Endothelial cell of umbilical vein (primary cell): ENCODE measurements at regions not wholly inside any gene's neighbourhood (a gene's known extent, or its start where the extent isn't known, plus 50 kb on each side); places are given as distances from the start of the nearest gene placed in this dataset.

Experiments used
- BruUV-seq: library from RNA; stranded (reverse); fragments of 400-500 nt; replicated peaks from 2 replicates; lab custom pipeline; 2021; lab: Mats Ljungman, UMichigan
- CTCF ChIA-PET: fragments of 300-600, 350-600 bp; sonication (Branson Sonifier 250); formaldehyde crosslinking; loops from one replicate; lab custom pipeline; 2021; ENCODE audit warnings: antibody characterized with exemption, inconsistent platforms; lab: Charles Lee
- POLR2A ChIA-PET: fragments of 300-600, 350-600 bp; sonication (Branson Sonifier 250); formaldehyde crosslinking; loops from one replicate; lab custom pipeline; 2021; ENCODE audit warnings: antibody characterized with exemption, inconsistent platforms; lab: Charles Lee
- DNase-seq: peaks from one replicate; pipeline ENCODE4 v3.0.0-alpha.2; 2011; ENCODE audit warnings: low read depth, low spot score
- FAIRE-seq: peaks from 2 replicates; lab custom pipeline; 2011; peaks lifted over from hg19 to GRCh38; lab: Jason Lieb, UNC
- H2AFZ ChIP-seq: 2 replicates; pipeline ENCODE4 v1.6.0; 2012; ENCODE audit warnings: low read depth, low read length, control low read depth, inconsistent platforms
- H3K27ac ChIP-seq: 2 replicates; pipeline ENCODE4 v1.5.1; 2011; ENCODE audit warnings: low read depth, mild to moderate bottlenecking, control low read depth, low read length, moderate library complexity; ENCODE audit not compliant: insufficient read depth
- H3K27me3 ChIP-seq, 2 experiments: 2 replicates each; pipeline versions ENCODE4 v1.6.0 to v1.6.1; 2011; ENCODE audit warnings: low read length in 2 of 2, mixed read lengths in 1 of 2; ENCODE audit not compliant: control insufficient read depth in 2 of 2, insufficient read depth in 2 of 2
- H3K36me3 ChIP-seq, 2 experiments: 2 replicates in 1 of 2; 3 replicates in 1 of 2; pipeline ENCODE4 v1.5.1; 2011; ENCODE audit warnings: low read length in 2 of 2, mild to moderate bottlenecking in 1 of 2, moderate library complexity in 1 of 2; ENCODE audit not compliant: control insufficient read depth in 2 of 2, insufficient read depth in 2 of 2; ENCODE audit errors: extremely low read depth in 1 of 2
- H3K4me1 ChIP-seq: 3 replicates; pipeline ENCODE4 v1.5.1; 2011; ENCODE audit warnings: mild to moderate bottlenecking, low read length; ENCODE audit not compliant: control insufficient read depth, insufficient read depth; ENCODE audit errors: extremely low read depth
- H3K4me2 ChIP-seq: 2 replicates; pipeline ENCODE4 v1.6.1; 2011; ENCODE audit warnings: low read length, control low read depth, mixed read lengths; ENCODE audit not compliant: insufficient read depth
- H3K4me3 ChIP-seq, 3 experiments: fragments of 200-600 bp in 1 of 3; sonication (generic), shearing (Covaris generic) in 1 of 3; replicated peaks in 1 of 3; 2 replicates each; pipeline ENCODE4 v1.5.1; 2011 to 2016; ENCODE audit warnings: control low read depth in 3 of 3, low read length in 3 of 3, mild to moderate bottlenecking in 2 of 3, inconsistent platforms in 1 of 3, low read depth in 1 of 3, moderate library complexity in 1 of 3; ENCODE audit not compliant: insufficient read depth in 1 of 3
- H3K79me2 ChIP-seq: 2 replicates; pipeline ENCODE4 v1.6.0; 2012; ENCODE audit warnings: low read length, inconsistent platforms; ENCODE audit not compliant: control insufficient read depth, insufficient read depth
- H3K9ac ChIP-seq: replicated peaks from 2 replicates; pipeline ENCODE3; 2011; ENCODE audit warnings: low read length, control low read depth; ENCODE audit not compliant: insufficient read depth; ENCODE audit errors: extremely low read depth
- H3K9me1 ChIP-seq: replicated peaks from 3 replicates; pipeline ENCODE4 v1.6.0; 2011; ENCODE audit warnings: mild to moderate bottlenecking, low read length; ENCODE audit not compliant: control insufficient read depth, insufficient read depth; ENCODE audit errors: extremely low read depth
- H3K9me3 ChIP-seq: replicated peaks from 2 replicates; pipeline ENCODE4 v1.5.1; 2012; ENCODE audit warnings: low read length, inconsistent platforms; ENCODE audit not compliant: control insufficient read depth, insufficient read depth
- H4K20me1 ChIP-seq: replicated peaks from 2 replicates; pipeline ENCODE3; 2011; ENCODE audit warnings: mild to moderate bottlenecking, low read length; ENCODE audit not compliant: control insufficient read depth, insufficient read depth; ENCODE audit errors: extremely low read depth
- CTCF ChIP-seq, 2 donors: IDR thresholded peaks; 1 replicate in 1 of 2; 2 replicates in 1 of 2; pipeline ENCODE4 v1.5.1; 2011; ENCODE audit warnings: low read length in 2 of 2, mild to moderate bottlenecking in 2 of 2, moderate library complexity in 2 of 2, control low read depth in 1 of 2, inconsistent platforms in 1 of 2, low read depth in 1 of 2; ENCODE audit not compliant: insufficient read depth in 1 of 2; ENCODE audit errors: extremely low read depth in 1 of 2
- EZH2 ChIP-seq: IDR thresholded peaks from 2 replicates; pipeline ENCODE4 v1.6.1; 2012; ENCODE audit warnings: borderline replicate concordance, low read depth, mild to moderate bottlenecking, moderate library complexity, low read length, inconsistent platforms; ENCODE audit not compliant: severe bottlenecking
- FOS ChIP-seq: IDR thresholded peaks from 2 replicates; pipeline ENCODE4 v1.6.1; 2011; ENCODE audit warnings: mild to moderate bottlenecking, low read length, moderate library complexity, borderline replicate concordance; ENCODE audit not compliant: insufficient read depth
- GATA2 ChIP-seq: IDR thresholded peaks from 2 replicates; pipeline ENCODE4 v1.7.0; 2011; ENCODE audit warnings: low read depth, mild to moderate bottlenecking, moderate library complexity, mixed read lengths, low read length; ENCODE audit not compliant: insufficient read length, insufficient read depth
- JUN ChIP-seq: IDR thresholded peaks from 2 replicates; pipeline ENCODE4 v1.6.1; 2011; ENCODE audit warnings: borderline replicate concordance, low read depth; ENCODE audit not compliant: insufficient read length, insufficient read depth
- MYC ChIP-seq: IDR thresholded peaks from one replicate; pipeline ENCODE4 v1.6.1; 2011; ENCODE audit warnings: mild to moderate bottlenecking, low read depth, low read length
- POLR2A ChIP-seq: IDR thresholded peaks from 2 replicates; pipeline ENCODE4 v1.6.1; 2012; ENCODE audit warnings: low read depth, mild to moderate bottlenecking, control low read depth, low read length
- POLR2AphosphoS5 ChIP-seq: IDR thresholded peaks from 2 replicates; pipeline ENCODE4 v1.6.1; 2012; ENCODE audit warnings: low read depth, mild to moderate bottlenecking, control low read depth, low read length, moderate library complexity; ENCODE audit not compliant: insufficient read depth
- dilution Hi-C: fragments of 300-500 bp; cut with MboI; formaldehyde crosslinking; loops from one replicate; pipeline ENCODE4 v1.15.0; 2019; ENCODE audit warnings: low sequenced_read_pairs; ENCODE audit not compliant: extremely low pct_ligation_motif_present
- intact Hi-C: fragments of 100-400 bp; cut with micrococcal nuclease; formaldehyde crosslinking; loops from one replicate; pipeline ENCODE4 v1.10.0; 2022
- TF ChIP-seq, protein P1 (sequence below): IDR thresholded peaks from 2 replicates; pipeline ENCODE4 v1.6.1; 2011; ENCODE audit not compliant: insufficient read depth, insufficient read length

DNA sequence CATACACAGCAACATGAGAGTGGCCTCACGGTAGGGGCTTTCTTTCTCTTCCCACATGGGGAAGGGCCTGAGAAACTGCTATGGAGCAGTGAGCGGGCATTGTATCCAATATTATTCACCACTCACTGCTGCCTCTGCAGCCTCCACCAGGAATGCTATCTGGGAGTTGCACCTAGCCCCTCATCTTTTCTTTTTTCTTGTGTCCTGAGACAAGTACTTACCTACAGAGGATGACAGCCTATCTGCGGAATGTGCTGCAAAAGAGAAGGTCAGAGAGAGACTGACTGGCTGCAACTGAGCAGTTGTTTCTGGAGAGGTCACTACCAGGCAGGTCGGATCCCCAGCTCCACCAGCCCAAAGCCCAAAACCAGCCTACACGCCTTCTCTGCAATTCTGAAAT is 52.1 kb upstream of the HTATIP2 start:
- CTCF ChIA-PET, result no interaction called here
- no peak overlapping the region for H3K9ac ChIP-seq
- DNase-seq, result no peak
- no peak overlapping the region for H2AFZ ChIP-seq
- no peak overlapping the region for H3K27ac ChIP-seq
- no peaks in the 10 kb centered on the region for H3K79me2 ChIP-seq
- no peak overlapping the region for H3K4me2 ChIP-seq
- no peaks in the 10 kb centered on the region for H3K4me1 ChIP-seq
- no peaks in the 10 kb centered on the region for H4K20me1 ChIP-seq
- dilution Hi-C loops (no loop called here), intact Hi-C loops (no loop called here)
- no peak for FAIRE-seq
- no peak for TF ChIP-seq GATA2
- TF ChIP-seq EZH2, result no peak
- no peak for TF ChIP-seq POLR2A
- no peak for TF ChIP-seq POLR2AphosphoS5
- TF ChIP-seq JUN, result no peak
- no peak for TF ChIP-seq CTCF (IDR thresholded peaks at IDR 0.05; ENCODE audit: extremely low read depth in 1 of 2, insufficient read depth in 1 of 2, low read depth in 1 of 2, low read length in 2 of 2)
- TF ChIP-seq MYC, result no peak
- TF ChIP-seq, protein P1, sequence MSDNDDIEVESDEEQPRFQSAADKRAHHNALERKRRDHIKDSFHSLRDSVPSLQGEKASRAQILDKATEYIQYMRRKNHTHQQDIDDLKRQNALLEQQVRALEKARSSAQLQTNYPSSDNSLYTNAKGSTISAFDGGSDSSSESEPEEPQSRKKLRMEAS, result no peak
- no peak for TF ChIP-seq FOS
- BruUV-seq, result no TSS peak
- H3K36me3 ChIP-seq, result no peaks in the 10 kb centered on the region
- H3K9me1 ChIP-seq, result no peaks in the 10 kb centered on the region
- POLR2A ChIA-PET, result no interaction called here
- H3K27me3 ChIP-seq, result peaks cover 4 to 12% of the 10 kb centered on the region in 2 experiments
- no peak overlapping the region for H3K4me3 ChIP-seq
- H3K9me3 ChIP-seq, result no peaks in the 10 kb centered on the region
